Neuron (in vitro differentiated cells): ENCODE measurements at regions not wholly inside any gene's neighbourhood (a gene's known extent, or its start where the extent isn't known, plus 50 kb on each side); places are given as distances from the start of the nearest gene placed in this dataset.

ENCODE experiments used
- H2AFZ ChIP-seq: one replicate; pipeline ENCODE4 v1.6.1; 2013; ENCODE audit warnings: low read depth, mild to moderate bottlenecking, inconsistent platforms, low read length, moderate library complexity
- H3K27me3 ChIP-seq: one replicate; pipeline ENCODE4 v1.6.1; 2013; ENCODE audit warnings: low read length; ENCODE audit not compliant: insufficient read depth
- H3K36me3 ChIP-seq: one replicate; pipeline ENCODE4 v1.6.1; 2013; ENCODE audit warnings: low read length; ENCODE audit not compliant: insufficient read depth
- H3K4me1 ChIP-seq: one replicate; pipeline ENCODE4 v1.6.1; 2013; ENCODE audit warnings: low read length; ENCODE audit not compliant: insufficient read depth
- H3K4me3 ChIP-seq: 2 replicates; pipeline ENCODE4 v1.5.1; 2013; ENCODE audit warnings: mild to moderate bottlenecking, low read length, moderate library complexity
- H3K9me3 ChIP-seq: one replicate; pipeline ENCODE4 v1.6.1; 2013; ENCODE audit warnings: low read length

DNA sequence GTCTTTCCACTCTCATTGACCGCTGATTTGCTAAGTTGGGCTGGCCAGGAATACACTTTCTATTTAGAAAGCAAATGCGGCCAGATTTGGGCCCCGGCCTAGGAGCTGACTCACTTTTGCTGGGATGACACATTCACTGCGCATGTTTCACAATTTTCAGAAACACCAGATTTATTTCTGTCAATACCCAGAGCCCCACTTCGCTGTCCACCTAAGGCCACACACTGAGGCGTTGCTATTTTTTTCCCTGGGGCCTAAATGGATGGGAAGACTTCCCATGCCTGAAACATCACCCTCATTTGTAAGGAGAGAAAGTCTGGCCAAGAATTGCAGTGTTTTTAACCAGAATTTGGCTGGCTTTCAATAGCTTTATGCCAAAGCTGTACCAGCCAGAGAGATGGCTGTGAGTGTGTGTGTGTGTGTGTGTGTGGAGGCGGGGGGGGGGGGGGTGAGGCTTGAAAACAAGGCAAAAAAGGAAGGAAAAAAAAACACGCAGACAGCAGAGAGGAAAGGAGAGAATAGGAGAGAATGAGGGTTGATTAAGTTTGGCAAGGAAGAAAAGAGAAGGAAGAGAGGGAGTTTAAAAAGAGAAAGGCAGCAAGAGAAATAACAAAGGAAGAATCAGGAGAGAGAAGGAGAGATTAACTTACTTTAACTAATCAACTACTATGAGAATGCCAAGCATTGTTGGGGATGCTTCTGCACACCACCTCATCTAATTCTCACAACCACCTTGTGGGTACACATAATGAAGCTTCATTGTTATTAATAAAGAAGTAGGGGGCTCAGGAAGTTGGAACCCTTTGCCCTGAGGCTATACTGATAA is 261.4 kb upstream of the KLF4 start:
- H3K9me3 ChIP-seq: no peaks in the 10 kb centered on the region
- no peaks in the 10 kb centered on the region for H3K4me1 ChIP-seq
- H2AFZ ChIP-seq: no peak overlapping the region
- no peak overlapping the region for H3K4me3 ChIP-seq
- no peaks in the 10 kb centered on the region for H3K27me3 ChIP-seq
- H3K36me3 ChIP-seq: no peaks in the 10 kb centered on the region

DNA sequence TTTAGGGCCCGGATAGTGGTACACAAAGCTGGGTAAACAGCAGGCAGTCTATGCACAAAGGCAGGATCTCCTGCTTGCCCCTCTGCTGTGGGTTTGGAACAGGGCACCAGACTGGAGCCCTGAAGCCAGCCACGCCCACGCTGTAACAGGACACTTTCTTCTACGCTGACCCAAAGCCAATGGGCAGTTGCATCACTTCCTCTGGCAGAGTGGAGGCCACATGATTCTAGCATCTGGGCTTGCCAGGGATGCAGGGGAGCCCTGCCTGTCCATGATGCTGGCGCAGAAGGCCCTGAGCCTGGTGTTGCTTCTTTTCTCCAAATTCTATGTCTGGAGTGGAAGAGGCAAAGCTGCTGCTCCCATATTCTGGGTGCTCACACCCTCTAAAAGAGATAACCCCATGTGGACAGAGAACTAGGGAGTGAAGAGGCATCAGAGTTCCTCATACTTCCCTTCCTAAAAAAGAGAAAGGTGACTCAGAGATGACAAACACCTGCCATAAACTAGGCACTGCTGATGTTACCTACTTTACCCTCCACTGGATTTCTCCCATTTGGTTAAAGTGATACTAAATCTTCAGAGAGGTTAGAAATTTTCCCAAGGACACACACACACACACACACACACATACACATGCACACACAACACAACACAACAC is 260.3 kb upstream of the KLF4 start:
- Histone ChIP-seq H2AFZ (no peak overlapping the region), H3K9me3 (no peaks in the 10 kb centered on the region), H3K36me3 (no peaks in the 10 kb centered on the region), H3K4me1 (no peaks in the 10 kb centered on the region), H3K27me3 (no peaks in the 10 kb centered on the region), H3K4me3 (no peak overlapping the region)

DNA sequence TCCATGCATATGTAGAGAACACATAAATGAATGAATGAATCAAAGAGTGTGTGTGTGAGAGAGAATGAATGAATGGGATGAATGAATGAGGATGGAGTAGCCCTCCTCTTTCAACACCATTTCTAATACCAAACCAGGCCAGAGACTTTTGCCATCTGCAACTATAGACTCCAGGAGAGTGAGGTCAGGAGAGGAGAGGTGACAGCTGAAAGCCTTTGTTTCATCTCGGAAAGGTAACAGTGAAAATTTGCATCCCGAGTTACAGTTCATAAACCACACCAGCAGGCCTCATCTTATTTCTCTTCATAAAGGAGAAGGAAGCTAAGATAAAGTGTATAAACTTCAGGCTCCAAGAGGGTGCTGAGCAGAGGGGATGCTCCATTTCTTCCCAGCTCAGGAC is 255.3 kb upstream of the KLF4 start:
- H2AFZ ChIP-seq: no peak overlapping the region
- no peaks in the 10 kb centered on the region for H3K27me3 ChIP-seq
- H3K4me3 ChIP-seq: no peak overlapping the region
- no peaks in the 10 kb centered on the region for H3K4me1 ChIP-seq
- no peaks in the 10 kb centered on the region for H3K36me3 ChIP-seq
- H3K9me3 ChIP-seq: no peaks in the 10 kb centered on the region

DNA sequence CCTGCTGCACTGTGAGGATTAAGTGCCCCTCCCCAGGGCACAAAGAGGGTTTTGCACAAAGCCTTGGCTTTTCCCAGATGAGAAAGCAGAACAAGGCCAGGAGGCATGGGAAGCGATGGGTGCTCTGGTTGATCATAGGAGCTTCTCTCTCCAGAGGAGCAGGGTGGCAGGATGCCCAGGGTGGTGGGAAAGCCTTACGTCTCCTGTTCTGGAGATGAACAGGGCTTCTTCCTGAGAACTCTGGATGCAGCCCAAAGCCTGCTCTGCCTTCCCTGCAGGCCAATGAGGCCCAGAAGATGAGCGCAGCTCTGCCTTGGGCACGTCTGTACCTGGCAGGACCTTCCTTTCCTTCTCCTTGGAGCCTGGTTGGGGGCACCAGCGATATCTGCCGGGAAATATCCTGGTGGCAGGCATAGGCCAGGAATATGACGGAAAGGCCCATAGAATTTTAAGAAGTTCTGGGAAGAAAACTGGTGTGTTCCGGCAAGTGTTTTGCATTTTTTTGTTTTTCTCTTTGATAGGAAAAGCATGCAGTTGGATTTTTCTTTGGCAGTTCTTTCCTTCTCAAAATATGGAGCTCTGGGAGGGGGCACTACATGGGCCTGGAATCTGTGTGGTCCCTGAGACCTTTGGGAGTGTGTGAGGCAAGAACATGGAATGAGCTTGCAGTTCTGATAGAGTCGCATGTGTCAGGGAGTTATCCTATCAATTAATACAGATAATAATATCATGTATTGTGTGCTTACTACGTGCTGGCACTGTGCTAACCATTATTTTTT is 253.2 kb upstream of the KLF4 start:
- no peaks in the 10 kb centered on the region for H3K9me3 ChIP-seq

DNA sequence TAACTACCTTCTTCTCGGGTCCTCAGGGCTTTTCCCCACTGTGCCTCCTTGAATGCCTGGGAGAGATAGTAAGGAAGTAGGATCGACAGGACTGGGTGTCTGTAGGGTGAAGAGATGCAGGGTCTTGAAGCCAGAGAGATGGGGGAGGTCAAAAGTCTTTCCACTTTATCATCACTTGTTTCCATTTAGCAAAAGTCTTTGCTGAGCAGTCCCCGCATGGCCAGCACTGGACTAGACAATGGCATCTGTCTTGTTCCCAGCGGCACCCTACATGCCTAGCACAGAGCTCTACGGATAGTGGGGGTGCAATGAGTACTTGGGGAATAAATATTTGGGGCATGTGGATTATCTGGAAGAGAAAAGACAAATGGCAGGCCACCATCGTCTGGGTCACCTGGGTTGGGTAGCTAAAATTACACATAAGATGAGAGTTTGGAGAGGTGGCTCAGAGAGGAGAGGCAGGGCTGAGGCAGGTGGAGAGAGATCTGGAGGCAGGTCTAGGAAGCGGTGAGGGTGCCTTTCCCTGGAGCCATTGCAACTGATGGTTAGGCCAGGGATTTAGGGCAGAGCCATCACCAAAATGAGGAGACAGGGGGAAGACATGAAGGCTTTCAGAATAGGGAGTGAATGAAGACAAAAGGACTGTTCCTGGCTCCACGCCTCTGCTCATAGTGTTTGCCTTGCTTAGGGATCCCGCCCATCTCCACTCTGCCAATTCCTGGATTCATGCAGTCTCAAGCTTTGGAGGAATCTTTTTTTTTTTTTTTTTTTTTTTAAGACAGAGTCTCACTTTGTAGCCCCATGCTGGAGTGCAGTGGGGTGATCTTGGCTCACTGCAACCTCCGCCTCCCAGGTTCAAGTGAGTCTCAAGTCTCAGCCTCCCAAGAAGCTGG is 250.8 kb upstream of the KLF4 start:
- Histone ChIP-seq H3K4me1 (no peaks in the 10 kb centered on the region), H2AFZ (no peak overlapping the region), H3K27me3 (no peaks in the 10 kb centered on the region), H3K36me3 (no peaks in the 10 kb centered on the region), H3K4me3 (no peak overlapping the region), H3K9me3 (no peaks in the 10 kb centered on the region)

More for the DNA sequence above, 253.2 kb upstream of the KLF4 start:
- no peak overlapping the region for H2AFZ ChIP-seq
- H3K36me3 ChIP-seq: no peaks in the 10 kb centered on the region
- no peaks in the 10 kb centered on the region for H3K4me1 ChIP-seq
- H3K4me3 ChIP-seq: no peak overlapping the region
- no peaks in the 10 kb centered on the region for H3K27me3 ChIP-seq

DNA sequence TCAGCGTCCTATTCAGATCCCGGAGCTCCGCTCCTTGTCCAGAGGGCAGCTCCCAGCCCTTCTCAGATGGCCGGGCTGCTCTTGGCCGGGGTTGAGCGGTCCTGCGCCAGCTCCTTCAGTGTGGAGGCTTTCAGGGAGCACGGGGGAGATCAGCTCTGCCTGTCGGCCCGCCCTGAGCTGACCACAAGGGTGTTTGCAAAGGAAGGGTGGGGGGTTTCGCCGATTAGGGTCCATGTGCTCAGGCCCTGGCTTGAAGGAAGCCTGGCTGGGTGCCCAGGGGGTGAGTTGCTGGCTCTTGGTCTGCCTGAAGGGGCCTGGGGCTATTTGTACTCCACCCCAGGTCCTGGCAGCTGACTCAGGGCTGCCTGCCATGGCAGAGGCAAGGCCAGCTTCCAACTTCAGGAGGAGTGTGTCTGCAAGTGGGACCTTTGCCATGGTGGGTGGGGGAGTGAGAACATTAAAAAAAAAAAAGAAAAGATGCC is 250.1 kb upstream of the KLF4 start:
- H3K9me3 ChIP-seq: no peaks in the 10 kb centered on the region
- H3K27me3 ChIP-seq: no peaks in the 10 kb centered on the region
- H2AFZ ChIP-seq: no peak overlapping the region
- H3K4me3 ChIP-seq: no peak overlapping the region
- H3K36me3 ChIP-seq: no peaks in the 10 kb centered on the region
- H3K4me1 ChIP-seq: no peaks in the 10 kb centered on the region

DNA sequence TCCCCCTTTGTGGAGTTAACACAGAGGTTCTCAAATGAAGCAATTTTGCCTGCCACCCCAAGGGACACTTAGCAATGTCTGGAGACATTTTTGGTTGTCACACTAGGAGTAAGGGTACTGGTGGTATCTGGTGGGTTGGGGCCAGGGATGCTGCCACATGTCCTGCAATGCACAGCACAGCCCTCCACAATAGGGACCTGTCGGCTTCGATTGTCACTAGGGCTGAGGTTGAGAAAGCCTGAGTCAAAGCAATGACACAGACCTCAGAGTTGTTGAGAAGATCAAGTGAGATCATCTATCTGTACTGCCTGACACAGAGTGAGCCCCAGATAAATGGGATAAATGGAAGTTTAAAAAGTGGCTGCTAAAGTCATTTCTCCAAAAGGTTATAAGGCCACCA is 249.2 kb upstream of the KLF4 start:
- H2AFZ ChIP-seq: no peak overlapping the region
- H3K4me1 ChIP-seq: no peaks in the 10 kb centered on the region
- H3K36me3 ChIP-seq: no peaks in the 10 kb centered on the region
- no peaks in the 10 kb centered on the region for H3K9me3 ChIP-seq
- H3K4me3 ChIP-seq: no peak overlapping the region
- no peaks in the 10 kb centered on the region for H3K27me3 ChIP-seq

DNA sequence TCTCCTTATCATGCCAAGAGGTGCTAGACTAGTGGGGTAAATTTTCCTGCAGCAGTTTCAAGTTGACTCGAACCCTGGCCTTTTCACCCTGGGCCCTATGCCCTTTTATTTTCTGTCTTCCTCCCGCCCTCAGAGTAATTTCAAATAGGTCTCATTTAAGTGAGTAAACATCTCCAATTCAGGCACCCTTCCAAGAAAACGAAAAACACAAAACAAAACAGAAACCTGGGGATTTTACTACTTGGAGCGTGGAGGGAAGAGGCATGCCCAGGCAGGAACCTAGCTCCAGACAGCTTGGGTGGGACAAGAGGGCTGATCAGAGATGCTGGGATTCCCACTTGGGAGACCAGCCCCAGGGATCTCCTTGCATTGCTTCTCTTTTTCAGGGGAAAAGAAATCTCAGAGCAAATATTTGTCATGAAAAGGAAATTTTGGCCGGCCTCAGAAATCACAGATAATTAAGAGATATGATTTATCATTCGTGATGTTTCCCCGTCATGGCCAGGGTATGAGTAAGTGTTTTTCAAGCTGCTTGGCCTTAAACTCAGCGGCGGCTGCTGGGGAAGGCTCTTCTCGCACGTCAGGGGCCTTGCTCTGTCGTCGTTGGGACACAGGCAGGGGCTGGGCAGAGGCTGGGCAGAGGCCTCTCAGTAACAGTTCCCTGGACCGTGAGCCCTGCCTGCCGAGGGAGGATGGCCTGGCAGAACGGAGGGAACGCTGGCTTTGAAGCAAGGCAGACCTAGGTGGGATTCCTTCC is 248.6 kb upstream of the KLF4 start:
- no peaks in the 10 kb centered on the region for H3K36me3 ChIP-seq
- H3K9me3 ChIP-seq: no peaks in the 10 kb centered on the region
- no peaks in the 10 kb centered on the region for H3K4me1 ChIP-seq
- no peaks in the 10 kb centered on the region for H3K27me3 ChIP-seq
- H3K4me3 ChIP-seq: no peak overlapping the region
- no peak overlapping the region for H2AFZ ChIP-seq

DNA sequence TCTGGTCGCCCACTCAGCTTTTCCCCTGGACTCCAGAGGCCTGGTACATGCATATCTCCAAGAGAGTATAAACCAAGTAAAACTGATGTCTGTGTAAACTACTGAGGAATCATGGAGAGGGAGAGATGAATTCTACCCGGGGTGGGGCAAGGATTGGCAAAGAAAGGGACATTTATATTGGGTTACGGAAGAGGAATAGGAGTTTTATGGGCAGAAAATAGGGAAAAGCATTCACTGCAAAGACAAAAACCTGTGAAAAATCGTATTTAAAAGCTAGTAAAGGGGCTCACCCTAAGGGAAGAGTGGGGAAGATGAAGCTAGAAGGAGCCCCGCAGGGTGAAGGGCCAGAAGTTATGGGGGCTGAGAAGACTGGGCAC is 248.0 kb upstream of the KLF4 start:
- no peak overlapping the region for H3K4me3 ChIP-seq
- no peaks in the 10 kb centered on the region for H3K9me3 ChIP-seq
- no peaks in the 10 kb centered on the region for H3K4me1 ChIP-seq
- no peaks in the 10 kb centered on the region for H3K27me3 ChIP-seq
- H2AFZ ChIP-seq: no peak overlapping the region
- no peaks in the 10 kb centered on the region for H3K36me3 ChIP-seq

- Histone ChIP-seq H3K4me1 (no peaks in the 10 kb centered on the region), H3K4me3 (no peak overlapping the region), H3K36me3 (no peaks in the 10 kb centered on the region), H3K27me3 (no peaks in the 10 kb centered on the region), H3K9me3 (no peaks in the 10 kb centered on the region), H2AFZ (no peak overlapping the region)
Observed at GRCh38 chr9:107735821-107736220, 246.3 kb upstream of the KLF4 start.

- Histone ChIP-seq H2AFZ (no peak overlapping the region), H3K4me3 (no peak overlapping the region), H3K4me1 (no peaks in the 10 kb centered on the region), H3K9me3 (no peaks in the 10 kb centered on the region), H3K27me3 (no peaks in the 10 kb centered on the region), H3K36me3 (no peaks in the 10 kb centered on the region)
Observed at GRCh38 chr9:107734256-107735013, 244.9 kb upstream of the KLF4 start.
